ENCODE measurements at regions not wholly inside any gene's neighbourhood (a gene's known extent, or its start where the extent isn't known, plus 50 kb on each side); places are given as distances from the start of the nearest gene placed in this dataset.

GRCh38 chr3:130835483-130835882 is 58.4 kb upstream of the ATP2C1 start:
- TF ChIP-seq CTCF (conservative IDR thresholded peaks at IDR 0.05; ENCODE audit: low read depth, low read length) (no peak), EZH2 (IDR thresholded peaks at IDR 0.05; ENCODE audit: borderline replicate concordance, low read depth, low read length, poor library complexity, severe bottlenecking) (no peak)
